GM12875 (cell line): ENCODE measurements at regions not wholly inside any gene's neighbourhood (a gene's known extent, or its start where the extent isn't known, plus 50 kb on each side); places are given as distances from the start of the nearest gene placed in this dataset.

Experiments
- H3K4me3 ChIP-seq: one replicate; pipeline ENCODE4 v1.5.1; 2011; ENCODE audit warnings: low read depth, low read length, control low read depth
- TF ChIP-seq, protein P1 (sequence below): IDR thresholded peaks from 2 replicates; pipeline ENCODE4 v1.5.1; 2011; ENCODE audit warnings: low read depth, mild to moderate bottlenecking, control low read depth, inconsistent platforms, low read length, moderate library complexity, borderline replicate concordance; ENCODE audit not compliant: insufficient read depth

DNA sequence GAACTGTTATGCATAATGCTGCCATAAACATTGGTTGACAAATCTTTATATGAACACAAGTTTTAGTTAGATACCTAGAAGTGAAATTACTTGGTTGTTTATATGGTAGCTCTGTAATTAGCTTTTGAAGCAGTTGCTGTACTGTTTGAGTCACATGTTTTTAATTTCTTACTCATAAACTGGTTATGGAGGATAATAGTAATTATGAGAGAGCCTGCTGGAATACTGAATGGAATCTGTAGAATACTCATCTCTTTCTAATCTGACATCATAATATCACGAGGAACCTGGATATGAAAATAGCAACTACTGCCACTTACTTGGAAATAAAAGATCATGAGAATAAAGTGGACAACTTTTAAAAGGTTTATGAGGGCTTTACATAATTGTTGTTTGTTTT lies 509.2 kb downstream of the CETN3 start:
- TF ChIP-seq, protein P1, sequence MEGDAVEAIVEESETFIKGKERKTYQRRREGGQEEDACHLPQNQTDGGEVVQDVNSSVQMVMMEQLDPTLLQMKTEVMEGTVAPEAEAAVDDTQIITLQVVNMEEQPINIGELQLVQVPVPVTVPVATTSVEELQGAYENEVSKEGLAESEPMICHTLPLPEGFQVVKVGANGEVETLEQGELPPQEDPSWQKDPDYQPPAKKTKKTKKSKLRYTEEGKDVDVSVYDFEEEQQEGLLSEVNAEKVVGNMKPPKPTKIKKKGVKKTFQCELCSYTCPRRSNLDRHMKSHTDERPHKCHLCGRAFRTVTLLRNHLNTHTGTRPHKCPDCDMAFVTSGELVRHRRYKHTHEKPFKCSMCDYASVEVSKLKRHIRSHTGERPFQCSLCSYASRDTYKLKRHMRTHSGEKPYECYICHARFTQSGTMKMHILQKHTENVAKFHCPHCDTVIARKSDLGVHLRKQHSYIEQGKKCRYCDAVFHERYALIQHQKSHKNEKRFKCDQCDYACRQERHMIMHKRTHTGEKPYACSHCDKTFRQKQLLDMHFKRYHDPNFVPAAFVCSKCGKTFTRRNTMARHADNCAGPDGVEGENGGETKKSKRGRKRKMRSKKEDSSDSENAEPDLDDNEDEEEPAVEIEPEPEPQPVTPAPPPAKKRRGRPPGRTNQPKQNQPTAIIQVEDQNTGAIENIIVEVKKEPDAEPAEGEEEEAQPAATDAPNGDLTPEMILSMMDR, result no peak
- no peak overlapping the region for H3K4me3 ChIP-seq

DNA sequence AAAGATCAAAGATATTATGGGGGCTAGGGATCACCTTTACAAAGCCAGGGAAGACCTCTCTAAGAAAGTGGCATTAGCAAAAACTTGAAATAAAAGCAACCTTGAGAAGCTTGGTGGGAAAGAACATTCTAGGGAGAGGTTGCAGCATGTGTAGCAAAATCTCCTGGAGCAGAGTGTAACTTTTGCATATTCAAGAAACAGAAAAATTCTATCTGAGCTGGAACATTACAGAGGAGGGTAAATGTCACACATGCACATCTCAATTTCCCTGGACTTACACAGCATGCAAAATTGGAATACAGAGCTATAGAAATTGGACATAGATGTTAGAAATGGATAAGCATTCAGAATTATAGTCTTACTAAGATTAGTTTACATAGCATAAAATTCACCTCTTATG lies 510.0 kb downstream of the CETN3 start:
- TF ChIP-seq, protein P1, result no peak
- no peak overlapping the region for H3K4me3 ChIP-seq

DNA sequence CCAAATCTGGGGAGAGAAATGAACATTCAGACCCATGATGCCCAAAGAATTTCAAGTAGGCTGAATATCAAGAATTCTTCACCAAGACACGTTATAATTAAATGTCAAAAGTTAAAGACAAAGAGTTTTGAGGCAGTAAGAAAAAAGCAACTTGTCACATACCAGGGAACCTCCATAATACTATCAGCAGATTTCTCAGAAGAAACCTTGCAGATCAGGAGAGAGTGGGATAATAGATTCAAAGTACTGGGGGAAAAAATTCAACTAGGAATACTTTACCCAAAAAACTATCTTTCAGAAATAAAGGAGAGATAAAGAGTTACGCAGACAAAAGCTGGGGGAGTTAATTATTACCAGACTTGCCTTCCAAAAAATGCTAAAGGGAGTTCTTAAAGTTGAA lies 516.0 kb downstream of the CETN3 start:
- no peak overlapping the region for H3K4me3 ChIP-seq
- TF ChIP-seq, protein P1, result no peak

DNA sequence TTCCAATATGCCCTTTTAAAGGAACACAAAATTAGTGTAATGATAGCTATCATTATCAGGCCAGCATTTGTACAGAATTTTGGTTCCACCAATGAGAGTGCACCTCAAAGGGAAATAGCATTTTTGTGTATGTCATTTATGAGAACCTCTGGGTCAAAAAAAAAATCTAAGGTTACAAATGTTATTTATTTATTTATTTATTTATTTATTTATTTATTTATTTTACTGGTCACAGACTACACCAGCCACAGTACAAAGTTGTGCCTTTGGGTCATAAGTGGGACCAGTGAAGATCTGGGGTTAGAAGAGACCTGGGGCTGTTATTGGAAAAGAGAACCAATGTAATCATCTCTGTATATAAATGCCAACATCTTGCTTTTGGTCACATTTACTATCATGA lies 523.9 kb downstream of the CETN3 start:
- H3K4me3 ChIP-seq, result no peak overlapping the region
- TF ChIP-seq, protein P1, result no peak

DNA sequence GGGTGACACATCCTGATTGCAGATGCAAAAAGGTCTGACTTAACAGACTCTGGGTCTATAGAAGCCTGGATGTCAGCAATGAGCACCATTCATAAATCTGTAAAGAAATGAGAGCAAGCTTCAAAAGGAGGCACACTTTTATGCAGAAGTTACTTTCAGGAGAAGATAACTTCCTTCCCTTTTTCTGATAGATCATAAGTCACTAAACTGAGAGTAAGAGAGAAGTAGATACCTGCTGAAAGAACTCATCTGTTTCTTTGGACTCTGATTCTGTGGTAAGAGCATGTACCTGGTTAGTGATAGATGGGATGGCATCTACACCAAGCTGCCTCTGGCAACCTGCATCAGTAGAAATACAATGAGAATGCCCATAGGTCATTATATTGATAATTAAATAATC lies 525.6 kb downstream of the CETN3 start:
- H3K4me3 ChIP-seq, result no peak overlapping the region
- TF ChIP-seq, protein P1, result no peak

DNA sequence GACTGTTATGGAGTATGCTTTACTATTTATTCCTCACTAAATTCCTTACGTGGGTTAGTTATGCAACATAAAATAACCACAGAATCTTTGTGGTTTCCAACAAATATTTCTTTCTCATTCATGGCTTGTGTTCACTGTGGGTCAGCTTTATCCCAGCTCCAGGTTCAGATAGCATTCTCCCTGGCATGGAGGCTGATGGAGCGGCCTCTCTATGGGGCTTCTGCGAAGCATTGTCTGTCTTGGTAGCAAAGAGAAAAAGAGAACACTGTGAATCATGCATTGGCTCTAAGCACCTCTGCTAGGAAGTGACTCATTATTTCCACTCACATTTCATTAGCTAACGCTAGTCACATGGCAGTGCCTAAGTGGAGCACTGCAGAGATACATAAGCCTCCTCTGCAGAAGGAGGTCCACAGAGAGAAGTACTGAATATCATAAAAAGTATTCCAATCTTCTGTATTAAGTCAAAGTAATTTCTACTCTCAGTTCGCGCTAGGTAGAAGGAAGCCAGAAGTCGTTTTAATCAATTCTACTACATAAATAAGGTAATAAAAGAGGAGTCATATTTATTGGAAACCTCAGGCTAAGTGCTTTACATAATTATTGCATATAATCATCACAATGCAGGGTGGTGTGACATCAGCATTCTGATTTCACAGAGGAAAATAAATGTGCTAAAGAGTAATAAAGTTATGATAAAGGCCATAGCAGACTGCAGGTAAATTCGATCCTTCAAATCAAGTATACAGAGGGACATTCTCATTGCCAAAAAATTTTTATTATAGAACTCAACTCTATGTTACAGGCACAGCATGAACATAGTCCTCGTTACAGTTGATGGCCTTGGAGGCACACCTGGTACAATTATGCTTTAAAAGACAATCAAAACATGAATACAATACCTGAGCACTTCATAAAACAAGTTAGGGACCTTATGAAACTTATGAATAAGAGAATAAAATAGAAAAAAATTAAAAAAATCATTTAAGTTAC lies 531.1 kb downstream of the CETN3 start:
- H3K4me3 ChIP-seq, result no peak overlapping the region
- TF ChIP-seq, protein P1, result no peak

DNA sequence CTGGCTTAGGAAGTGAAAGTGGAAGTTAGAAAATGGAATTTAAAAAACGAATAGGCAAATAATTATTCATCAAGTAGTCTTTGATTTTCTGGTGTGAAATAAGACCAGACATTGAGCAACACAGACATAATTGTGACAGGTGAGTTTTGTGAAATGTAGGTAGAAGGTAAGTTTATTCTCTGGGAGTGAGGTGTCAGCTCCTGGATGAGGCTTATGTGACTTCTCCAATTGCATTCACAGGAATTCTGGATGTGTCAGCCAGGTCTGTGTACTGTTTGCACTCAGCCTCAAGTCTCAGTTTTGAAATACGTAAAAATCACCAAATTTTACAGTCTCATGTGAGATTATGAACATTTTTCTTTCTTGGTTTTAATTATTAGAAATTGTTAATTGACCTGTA lies 537.6 kb downstream of the CETN3 start:
- TF ChIP-seq, protein P1, result no peak
- H3K4me3 ChIP-seq, result no peak overlapping the region
